Uterus (tissue), 2 donors: ENCODE measurements at regions not wholly inside any gene's neighbourhood (a gene's known extent, or its start where the extent isn't known, plus 50 kb on each side); places are given as distances from the start of the nearest gene placed in this dataset.

Experiments
- POLR2A ChIP-seq, 2 donors: fragments of 450-650 bp; IDR thresholded peaks; one replicate each; pipeline ENCODE4 v1.6.1; 2016; ENCODE audit warnings: antibody characterized with exemption in 2 of 2, mild to moderate bottlenecking in 1 of 2, moderate library complexity in 1 of 2
- TF ChIP-seq, protein P1 (sequence below), 4 experiments: fragments of 200-600 bp in 2 of 4; fragments of 450-650 bp in 2 of 4; sonication (generic) in 2 of 4; IDR thresholded peaks; one replicate each; pipeline ENCODE4 v1.5.1; 2016 to 2019; ENCODE audit warnings: antibody characterized with exemption in 4 of 4, mild to moderate bottlenecking in 2 of 4, moderate library complexity in 1 of 4

DNA sequence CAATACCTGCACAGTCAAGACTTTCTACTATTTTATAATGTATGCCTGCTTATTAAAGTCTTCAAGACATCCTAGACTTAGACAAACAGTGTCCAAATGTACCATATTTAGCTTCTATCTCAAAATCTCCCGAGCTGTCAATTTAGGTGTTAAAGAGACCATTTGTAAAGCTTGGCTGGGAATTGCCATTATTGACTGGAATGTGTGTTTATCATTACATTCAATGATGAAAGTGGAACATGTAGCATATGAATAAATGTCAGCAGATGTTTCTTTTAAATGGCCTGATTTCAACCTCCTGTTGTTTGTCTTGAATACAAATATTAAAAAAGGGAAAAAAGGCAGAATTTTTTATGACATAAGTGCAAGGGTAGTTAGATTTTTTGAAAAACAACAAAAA lies 572.3 kb downstream of the PRKD1 start:
- no peak for TF ChIP-seq POLR2A (IDR thresholded peaks at IDR 0.05)
- TF ChIP-seq, protein P1, sequence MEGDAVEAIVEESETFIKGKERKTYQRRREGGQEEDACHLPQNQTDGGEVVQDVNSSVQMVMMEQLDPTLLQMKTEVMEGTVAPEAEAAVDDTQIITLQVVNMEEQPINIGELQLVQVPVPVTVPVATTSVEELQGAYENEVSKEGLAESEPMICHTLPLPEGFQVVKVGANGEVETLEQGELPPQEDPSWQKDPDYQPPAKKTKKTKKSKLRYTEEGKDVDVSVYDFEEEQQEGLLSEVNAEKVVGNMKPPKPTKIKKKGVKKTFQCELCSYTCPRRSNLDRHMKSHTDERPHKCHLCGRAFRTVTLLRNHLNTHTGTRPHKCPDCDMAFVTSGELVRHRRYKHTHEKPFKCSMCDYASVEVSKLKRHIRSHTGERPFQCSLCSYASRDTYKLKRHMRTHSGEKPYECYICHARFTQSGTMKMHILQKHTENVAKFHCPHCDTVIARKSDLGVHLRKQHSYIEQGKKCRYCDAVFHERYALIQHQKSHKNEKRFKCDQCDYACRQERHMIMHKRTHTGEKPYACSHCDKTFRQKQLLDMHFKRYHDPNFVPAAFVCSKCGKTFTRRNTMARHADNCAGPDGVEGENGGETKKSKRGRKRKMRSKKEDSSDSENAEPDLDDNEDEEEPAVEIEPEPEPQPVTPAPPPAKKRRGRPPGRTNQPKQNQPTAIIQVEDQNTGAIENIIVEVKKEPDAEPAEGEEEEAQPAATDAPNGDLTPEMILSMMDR (IDR thresholded peaks at IDR 0.05): no peak
